IMR-90 (cell line): ENCODE measurements at regions not wholly inside any gene's neighbourhood (a gene's known extent, or its start where the extent isn't known, plus 50 kb on each side); places are given as distances from the start of the nearest gene placed in this dataset.

ENCODE experiments used
- ATAC-seq: fragments of 200-7000 bp; cut with Tn5 transposase; 2 replicates; pipeline ENCODE4 v1.9.1; 2020; ENCODE audit warnings: low read depth, mild to moderate bottlenecking, moderate library complexity
- BruUV-seq: library from RNA; stranded (reverse); fragments of 400-500 nt; replicated peaks from 2 replicates; lab custom pipeline; 2021; lab: Mats Ljungman, UMichigan
- CTCF ChIA-PET: fragments of 300-600 bp; formaldehyde crosslinking; extraction: SDS; loops from one replicate; lab custom pipeline; 2021; ENCODE audit warnings: antibody characterized with exemption; lab: Yijun Ruan, JAX
- POLR2A ChIA-PET: fragments of 300-600 bp; sonication (Branson Sonifier 250); formaldehyde crosslinking; loops from one replicate; lab custom pipeline; 2022; ENCODE audit warnings: antibody characterized with exemption; ENCODE audit not compliant: unreplicated experiment; lab: Charles Lee
- DNase-seq: peaks from one replicate; pipeline ENCODE4 v3.0.0; 2013
- H2AFZ ChIP-seq: replicated peaks from 2 replicates; pipeline ENCODE3; 2013; ENCODE audit warnings: low read length, mild to moderate bottlenecking; ENCODE audit not compliant: poor library complexity
- H2AK5ac ChIP-seq: 2 replicates; pipeline ENCODE4 v1.6.1; 2013; ENCODE audit warnings: low read depth, low read length, inconsistent platforms
- H2AK9ac ChIP-seq: replicated peaks from 2 replicates; pipeline ENCODE3; 2013; ENCODE audit warnings: mild to moderate bottlenecking, low read depth, low read length, moderate library complexity; ENCODE audit not compliant: poor library complexity
- H2BK120ac ChIP-seq: 2 replicates; pipeline ENCODE4 v1.6.1; 2013; ENCODE audit warnings: low read depth, low read length, inconsistent platforms
- H2BK15ac ChIP-seq: 3 replicates; pipeline ENCODE4 v1.6.1; 2013; ENCODE audit warnings: low read depth, low read length, inconsistent platforms
- H2BK20ac ChIP-seq: 2 replicates; pipeline ENCODE4 v1.6.1; 2013; ENCODE audit warnings: low read depth, mild to moderate bottlenecking, inconsistent platforms, low read length, moderate library complexity
- H2BK5ac ChIP-seq: 2 replicates; pipeline ENCODE4 v1.6.1; 2013; ENCODE audit warnings: mild to moderate bottlenecking, low read depth, low read length, inconsistent platforms; ENCODE audit not compliant: poor library complexity, severe bottlenecking
- H3K14ac ChIP-seq: replicated peaks from 2 replicates; pipeline ENCODE4 v1.6.1; 2013; ENCODE audit warnings: low read depth, low read length, inconsistent platforms
- H3K18ac ChIP-seq: 2 replicates; pipeline ENCODE4 v1.6.1; 2013; ENCODE audit warnings: low read depth, low read length, control low read depth
- H3K23ac ChIP-seq: 2 replicates; pipeline ENCODE4 v1.6.1; 2013; ENCODE audit warnings: low read depth, low read length, inconsistent platforms
- H3K27ac ChIP-seq: 2 replicates; pipeline ENCODE4 v1.5.1; 2013; ENCODE audit warnings: mild to moderate bottlenecking, control low read depth, low read length; ENCODE audit not compliant: insufficient read depth
- H3K27me3 ChIP-seq: 2 replicates; pipeline ENCODE4 v1.6.1; 2013; ENCODE audit warnings: low read length; ENCODE audit not compliant: control insufficient read depth, insufficient read depth
- H3K36me3 ChIP-seq: 2 replicates; pipeline ENCODE4 v1.6.1; 2013; ENCODE audit warnings: low read length, mixed read lengths; ENCODE audit not compliant: control insufficient read depth, insufficient read depth
- H3K4ac ChIP-seq: 2 replicates; pipeline ENCODE4 v1.6.1; 2013; ENCODE audit warnings: low read depth, low read length, inconsistent platforms
- H3K4me1 ChIP-seq: 2 replicates; pipeline ENCODE4 v1.6.1; 2013; ENCODE audit warnings: low read length, mixed read lengths; ENCODE audit not compliant: control insufficient read depth, insufficient read depth
- H3K4me2 ChIP-seq: 2 replicates; pipeline ENCODE4 v1.6.1; 2013; ENCODE audit warnings: low read depth, mild to moderate bottlenecking, control low read depth, low read length, moderate library complexity
- H3K4me3 ChIP-seq: 2 replicates; pipeline ENCODE4 v1.5.1; 2013; ENCODE audit warnings: low read depth, mild to moderate bottlenecking, control low read depth, low read length, moderate library complexity; ENCODE audit not compliant: insufficient read depth
- H3K56ac ChIP-seq: 2 replicates; pipeline ENCODE4 v1.6.1; 2013; ENCODE audit warnings: low read length, inconsistent platforms; ENCODE audit not compliant: insufficient read depth; ENCODE audit errors: extremely low read depth
- H3K79me1 ChIP-seq, 2 experiments: 2 replicates each; pipeline ENCODE4 v1.6.1; 2013; ENCODE audit warnings: low read length in 2 of 2, inconsistent platforms in 1 of 2, low read depth in 1 of 2
- H3K9ac ChIP-seq: 2 replicates; pipeline ENCODE4 v1.6.1; 2013; ENCODE audit warnings: low read depth, low read length, control low read depth
- H3K9me1 ChIP-seq: 2 replicates; pipeline ENCODE4 v1.6.1; 2013; ENCODE audit warnings: low read length, inconsistent platforms; ENCODE audit not compliant: insufficient read depth
- H3K9me3 ChIP-seq: 2 replicates; pipeline ENCODE4 v1.6.1; 2013; ENCODE audit warnings: low read length; ENCODE audit not compliant: control insufficient read depth, insufficient read depth
- H4K20me1 ChIP-seq: 2 replicates; pipeline ENCODE4 v1.6.1; 2013; ENCODE audit warnings: low read length, inconsistent platforms; ENCODE audit not compliant: insufficient read depth
- H4K5ac ChIP-seq: 2 replicates; pipeline ENCODE4 v1.6.1; 2013; ENCODE audit warnings: mild to moderate bottlenecking, low read depth, low read length, control low read depth
- H4K8ac ChIP-seq, 2 experiments: 2 replicates each; pipeline ENCODE4 v1.6.1; 2013; ENCODE audit warnings: low read depth in 2 of 2, low read length in 2 of 2, control low read depth in 1 of 2, inconsistent platforms in 1 of 2
- H4K91ac ChIP-seq: 2 replicates; pipeline ENCODE4 v1.6.1; 2013; ENCODE audit warnings: low read depth, low read length, inconsistent platforms; ENCODE audit not compliant: insufficient read depth
- BHLHE40 ChIP-seq: fragments of 150-350 bp; IDR thresholded peaks from 2 replicates; pipeline ENCODE4 v1.6.1; 2016; ENCODE audit warnings: mild to moderate bottlenecking, low read depth, low read length
- CTCF ChIP-seq: conservative IDR thresholded peaks from 2 replicates; pipeline ENCODE4 v1.5.1; 2012; ENCODE audit warnings: mild to moderate bottlenecking, low read depth, low read length, improper control_type of control experiment
- RAD21 ChIP-seq: IDR thresholded peaks from 2 replicates; pipeline ENCODE4 v1.6.1; 2012; ENCODE audit warnings: low read length, improper control_type of control experiment
- USF2 ChIP-seq: fragments of 150-350 bp; IDR thresholded peaks from 2 replicates; pipeline ENCODE4 v1.6.1; 2017; ENCODE audit warnings: mild to moderate bottlenecking, antibody characterized with exemption, low read length, low read depth
- WGBS, 2 experiments: methylation state at CpG; one replicate each; pipeline versions ENCODE4 v1.1.5 to v1.1.7; 2013; ENCODE audit warnings: missing lambda C conversion rate in 2 of 2; ENCODE audit not compliant: insufficient read length in 1 of 2; ENCODE audit errors: extremely low coverage in 2 of 2; 5-methylcytosine and 5-hydroxymethylcytosine counted together
- dilution Hi-C: fragments of 300-500 bp; cut with HindIII; formaldehyde crosslinking; loops from one replicate; pipeline ENCODE4 v1.14.3; 2018; ENCODE audit warnings: low sequenced_read_pairs; ENCODE audit not compliant: unreplicated experiment
- in situ Hi-C: fragments of 300-500 bp; cut with MboI; formaldehyde crosslinking; loops from 3 replicates; pipeline ENCODE4 v1.14.3; 2019; ENCODE audit warnings: low sequenced_read_pairs, inconsistent platforms, mixed read lengths
- intact Hi-C: fragments of 100-400 bp; cut with micrococcal nuclease; formaldehyde crosslinking; loops from 2 replicates; pipeline ENCODE4 v1.10.0; 2022

GRCh38 chr2:147441182-147441581, 403.6 kb upstream of the ACVR2A start:
- Histone ChIP-seq H2BK120ac (no peak overlapping the region), H3K23ac (no peak overlapping the region), H2BK20ac (no peak overlapping the region), H3K9me1 (no peaks in the 10 kb centered on the region), H3K4me3 (no peak overlapping the region), H3K18ac (no peak overlapping the region), H3K36me3 (no peaks in the 10 kb centered on the region), H3K4me2 (no peak overlapping the region), H4K20me1 (no peaks in the 10 kb centered on the region), H3K56ac (no peak overlapping the region), H3K9me3 (no peaks in the 10 kb centered on the region; the same call in 1 of the 2 replicates), H4K8ac (no peak overlapping the region), H3K27me3 (no peaks in the 10 kb centered on the region), H2BK15ac (no peak overlapping the region), H2AK5ac (no peak overlapping the region), H3K14ac (no peak overlapping the region), H2AK9ac (no peak overlapping the region), H2BK5ac (no peak overlapping the region), H2AFZ (no peak overlapping the region), H3K27ac (no peak overlapping the region), H3K79me1 (no peaks in the 10 kb centered on the region), H4K5ac (no peak overlapping the region), H3K9ac (no peak overlapping the region), H3K4me1 (no peaks in the 10 kb centered on the region), H3K4ac (no peak overlapping the region), H4K91ac (no peak overlapping the region)
- ChIA-PET CTCF (no interaction called here), POLR2A (no interaction called here)
- intact Hi-C loops (no loop called here), in situ Hi-C loops (no loop called here), dilution Hi-C loops (no loop called here)
- no peak for TF ChIP-seq USF2
- no peak for TF ChIP-seq CTCF
- no peak for TF ChIP-seq RAD21
- TF ChIP-seq BHLHE40: no peak
- no TSS peak for BruUV-seq
- ATAC-seq (no peak), DNase-seq (no peak)
- WGBS, 2 experiments: no CpG with 5 or more reads among the region's 3 CpGs
